Activated CD4-positive, alpha-beta memory T cell treated with anti-CD3 and anti-CD28 coated beads for 36 hours (primary cell): ENCODE measurements at regions not wholly inside any gene's neighbourhood (a gene's known extent, or its start where the extent isn't known, plus 50 kb on each side); places are given as distances from the start of the nearest gene placed in this dataset.

Source experiments
- CTCF ChIA-PET: fragments of 350-600 bp; sonication (Branson Sonifier 250); formaldehyde crosslinking; loops from one replicate; lab custom pipeline; 2021; ENCODE audit warnings: antibody characterized with exemption, inconsistent platforms; lab: Charles Lee
- POLR2A ChIA-PET: fragments of 350-600 bp; sonication (Branson Sonifier 250); formaldehyde crosslinking; loops from one replicate; lab custom pipeline; 2021; ENCODE audit warnings: antibody characterized with exemption; lab: Charles Lee
- DNase-seq: peaks from one replicate; pipeline ENCODE4 v3.0.0-alpha.2; 2020
- H3K27ac Mint-ChIP-seq: one replicate; pipeline ENCODE4 v1.8.0; 2021; ENCODE audit warnings: mixed read lengths
- H3K27me3 Mint-ChIP-seq: one replicate; pipeline ENCODE4 v1.8.0; 2021; ENCODE audit warnings: mixed read lengths
- H3K36me3 Mint-ChIP-seq: one replicate; pipeline ENCODE4 v1.8.0; 2021; ENCODE audit warnings: mixed read lengths
- H3K4me1 Mint-ChIP-seq: one replicate; pipeline ENCODE4 v1.8.0; 2021; ENCODE audit warnings: low read depth, mixed read lengths
- H3K4me3 Mint-ChIP-seq: one replicate; pipeline ENCODE4 v1.8.0; 2021; ENCODE audit warnings: mild to moderate bottlenecking, mixed read lengths
- H3K9me3 Mint-ChIP-seq: one replicate; pipeline ENCODE4 v1.8.0; 2021; ENCODE audit warnings: mixed read lengths
- intact Hi-C: fragments of 100-400 bp; cut with micrococcal nuclease; formaldehyde crosslinking; loops from one replicate; pipeline ENCODE4 v1.15.1; 2023

DNA sequence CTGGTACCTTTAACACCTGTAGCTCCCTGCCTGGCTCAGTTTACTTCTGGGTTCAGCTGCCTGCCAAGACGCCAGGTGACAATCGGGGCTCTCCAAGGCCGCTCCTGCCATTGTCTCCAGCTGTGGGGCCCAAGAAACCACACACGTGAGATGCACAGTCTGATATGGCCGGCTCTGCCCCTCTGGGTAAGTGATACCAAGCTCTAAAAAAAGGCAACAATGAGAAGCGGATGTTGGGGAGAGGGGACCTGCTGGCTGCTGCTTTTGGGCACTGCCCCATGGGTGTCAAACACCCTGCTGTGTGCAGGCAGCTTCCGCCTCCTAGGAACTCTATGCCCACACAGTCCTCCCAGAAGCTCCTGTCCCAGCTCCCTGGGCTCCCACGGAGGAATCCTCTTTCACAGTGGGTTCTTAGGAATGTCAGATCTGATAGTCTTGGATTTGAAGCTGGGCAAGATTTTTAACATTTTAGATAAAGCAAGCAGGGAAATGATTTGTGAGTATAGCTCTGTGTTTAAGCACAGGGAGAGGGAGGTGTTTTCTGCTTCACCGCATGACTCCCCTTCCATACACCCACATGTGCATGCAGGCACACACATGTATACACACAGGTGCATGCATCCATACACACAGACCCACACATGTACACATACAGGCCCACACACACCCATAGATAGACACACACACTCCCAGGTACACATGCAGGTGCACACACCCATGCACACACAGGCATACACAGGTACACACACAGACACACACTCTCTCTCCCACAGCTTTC, 1135.8 kb downstream of the BCL11B start:
- H3K4me3 Mint-ChIP-seq = peak overlapping the region; percentile 58
- POLR2A ChIA-PET = interaction anchor here (1.2 kb wide), 1 partner anchor 158 kb away, joined by 3 read pairs; no protein-coding TSS in a partner anchor

DNA sequence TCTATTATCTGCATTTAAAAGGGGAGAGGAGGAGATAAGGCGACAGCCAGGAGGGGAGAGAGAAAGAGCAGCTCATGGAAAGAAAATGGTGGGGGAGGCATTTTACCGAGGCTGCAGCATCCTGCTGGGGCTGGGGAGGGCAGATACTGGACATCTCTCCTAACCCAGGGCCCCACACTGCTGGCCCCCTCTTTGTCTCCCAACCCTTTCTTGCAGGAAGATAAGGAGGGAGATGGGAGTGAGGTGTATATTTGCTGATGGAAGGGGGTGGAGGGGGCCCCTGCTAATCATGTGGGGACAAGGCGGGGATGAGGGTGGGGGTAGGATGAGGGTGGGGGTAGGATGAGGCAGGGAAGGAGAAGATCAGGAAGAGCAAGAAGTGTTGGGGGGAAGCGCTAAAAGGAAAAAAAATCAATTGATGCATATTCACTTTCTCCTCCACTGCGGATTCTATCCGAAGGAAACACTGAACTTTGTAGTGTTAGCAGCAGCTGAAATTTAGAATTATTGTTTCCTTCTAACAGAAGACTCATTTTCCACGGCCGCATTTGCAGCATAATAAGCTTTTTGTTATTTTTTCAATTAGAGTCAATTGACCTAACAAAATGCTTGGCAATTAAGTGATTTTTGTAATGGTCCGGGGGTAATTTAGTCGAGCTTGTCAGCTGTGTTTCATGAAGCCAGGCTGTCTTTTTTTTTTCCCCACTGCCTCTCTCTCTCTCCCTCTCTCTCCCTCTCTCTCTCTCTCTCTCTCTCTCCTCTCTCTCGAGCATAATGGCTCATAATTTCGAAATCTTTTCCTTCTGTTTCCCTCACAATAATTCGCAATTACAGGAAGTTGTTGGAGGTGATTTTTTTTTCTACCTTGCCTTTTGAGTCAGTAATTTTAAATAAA, 1134.6 kb downstream of the BCL11B start:
- Mint-ChIP-seq H3K4me1 (peaks cover 66% of the 10 kb centered on the region), H3K27me3 (no peaks in the 10 kb centered on the region), H3K9me3 (no peaks in the 10 kb centered on the region), H3K36me3 (no peaks in the 10 kb centered on the region), H3K27ac (peak overlapping the region; percentile 80), H3K4me3 (peak overlapping the region; percentile 42)
- intact Hi-C loops = loop anchor here (1.0 to 10.0 kb wide), 5 partner anchors 39 to 1135 kb away; partner anchors contain the start of gene BCL11B
- no peak for DNase-seq
- ChIA-PET CTCF (interaction anchor here (0.6 to 6.9 kb wide), 24 partner anchors 8 to 1139 kb away, joined by 3 to 67 read pairs (median 3); partner anchors contain the start of gene BCL11B), POLR2A (interaction anchor here (1.2 to 1.7 kb wide), 3 partner anchors 31 to 160 kb away, joined by 4 to 5 read pairs (median 4); no protein-coding TSS in a partner anchor)

More for the DNA sequence above, 1135.8 kb downstream of the BCL11B start:
- CTCF ChIA-PET = interaction anchor here (0.7 to 6.9 kb wide), 7 partner anchors 33 to 1130 kb away, joined by 3 to 67 read pairs (median 5); no protein-coding TSS in a partner anchor
- peak; percentile 42 for DNase-seq
- Mint-ChIP-seq H3K36me3 (no peaks in the 10 kb centered on the region), H3K9me3 (no peaks in the 10 kb centered on the region), H3K27ac (peak overlapping the region; percentile 80), H3K27me3 (no peaks in the 10 kb centered on the region), H3K4me1 (peaks cover 61% of the 10 kb centered on the region)
- intact Hi-C loops = loop anchor here (1.0 to 10.0 kb wide), 4 partner anchors 144 to 1137 kb away; partner anchors contain the start of gene BCL11B

DNA sequence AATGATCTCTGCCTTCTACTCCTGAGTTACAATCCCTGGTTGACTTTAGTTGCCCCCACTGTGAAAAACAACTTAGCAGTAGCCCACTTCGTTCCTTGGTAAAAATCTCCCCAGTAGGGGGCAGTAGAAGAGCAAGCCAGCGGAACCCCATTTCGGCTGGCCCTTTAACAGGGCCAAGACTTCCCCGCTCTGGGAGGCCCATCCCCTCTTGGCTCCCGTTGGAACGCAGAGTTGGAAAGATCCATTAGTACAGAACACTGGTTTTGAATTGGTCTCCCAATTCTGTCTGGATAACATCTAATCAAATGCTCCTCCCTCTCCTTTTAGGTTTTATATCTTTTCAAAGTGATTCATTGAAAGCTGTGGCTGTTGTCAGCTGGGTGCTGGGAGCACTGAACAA, 1133.3 kb downstream of the BCL11B start:
- DNase-seq = peak; percentile 73
- H3K9me3 Mint-ChIP-seq = no peaks in the 10 kb centered on the region
- ChIA-PET CTCF (interaction anchor here (0.6 to 6.9 kb wide), 37 partner anchors 9 to 1133 kb away, joined by 3 to 67 read pairs (median 3); partner anchors contain the start of gene BCL11B), POLR2A (interaction anchor here (0.9 to 1.8 kb wide), 3 partner anchors 93 to 1130 kb away, joined by 3 to 6 read pairs (median 3); no protein-coding TSS in a partner anchor)
- intact Hi-C loops = loop anchor here (1.0 to 10.0 kb wide), 4 partner anchors 38 to 434 kb away; no protein-coding TSS in a partner anchor
- peak overlapping the region; percentile 42 for H3K4me3 Mint-ChIP-seq
- H3K36me3 Mint-ChIP-seq = no peaks in the 10 kb centered on the region
- H3K4me1 Mint-ChIP-seq = peaks cover 76% of the 10 kb centered on the region
- H3K27ac Mint-ChIP-seq = peak overlapping the region; percentile 80
- H3K27me3 Mint-ChIP-seq = no peaks in the 10 kb centered on the region

DNA sequence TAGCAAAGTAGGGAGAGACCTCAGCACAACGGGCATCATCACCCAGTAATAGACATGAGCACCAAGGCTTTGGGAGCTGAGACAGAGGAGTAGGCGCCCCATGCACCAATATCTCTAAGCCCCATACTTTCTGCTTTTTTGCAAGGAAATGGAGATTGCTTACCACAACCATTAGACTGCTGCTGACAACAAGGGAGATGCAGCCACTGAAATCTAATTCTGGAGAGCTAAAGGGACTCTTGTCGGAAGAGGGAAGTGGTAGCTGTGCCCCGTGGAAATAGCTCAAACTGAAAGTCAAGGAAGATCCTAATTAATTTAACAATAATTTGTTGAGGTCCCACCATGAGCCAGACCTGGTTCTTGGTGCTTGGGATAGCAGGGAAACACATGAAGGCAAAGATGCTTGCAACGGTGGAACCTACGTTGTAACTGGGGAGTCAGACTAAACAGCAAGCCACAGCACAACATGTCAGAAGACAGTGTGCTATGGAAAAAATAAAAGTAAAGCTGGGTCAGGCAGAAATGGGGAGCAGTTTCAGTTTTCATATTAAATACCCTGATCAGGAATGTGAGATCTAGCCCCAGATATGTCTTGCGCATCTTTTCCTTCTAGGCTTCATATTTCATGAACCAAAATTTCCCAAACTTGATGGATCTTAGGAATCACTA, 1131.0 kb downstream of the BCL11B start:
- H3K9me3 Mint-ChIP-seq = no peaks in the 10 kb centered on the region
- H3K4me3 Mint-ChIP-seq = peak overlapping the region; percentile 54
- intact Hi-C loops = loop anchor here (1.0 to 2.0 kb wide), 3 partner anchors 28 to 1126 kb away; no protein-coding TSS in a partner anchor
- ChIA-PET POLR2A (interaction anchor here (0.6 to 2.2 kb wide), 14 partner anchors 27 to 1132 kb away, joined by 3 to 16 read pairs (median 4); no protein-coding TSS in a partner anchor), CTCF (interaction anchor here (0.9 to 6.9 kb wide), 10 partner anchors 28 to 1131 kb away, joined by 3 to 67 read pairs (median 8); partner anchors contain the start of gene BCL11B)
- H3K27ac Mint-ChIP-seq = peak overlapping the region; percentile 91
- no peak for DNase-seq
- H3K27me3 Mint-ChIP-seq = no peaks in the 10 kb centered on the region
- peaks cover 77% of the 10 kb centered on the region for H3K4me1 Mint-ChIP-seq
- peaks cover 4% of the 10 kb centered on the region for H3K36me3 Mint-ChIP-seq

DNA sequence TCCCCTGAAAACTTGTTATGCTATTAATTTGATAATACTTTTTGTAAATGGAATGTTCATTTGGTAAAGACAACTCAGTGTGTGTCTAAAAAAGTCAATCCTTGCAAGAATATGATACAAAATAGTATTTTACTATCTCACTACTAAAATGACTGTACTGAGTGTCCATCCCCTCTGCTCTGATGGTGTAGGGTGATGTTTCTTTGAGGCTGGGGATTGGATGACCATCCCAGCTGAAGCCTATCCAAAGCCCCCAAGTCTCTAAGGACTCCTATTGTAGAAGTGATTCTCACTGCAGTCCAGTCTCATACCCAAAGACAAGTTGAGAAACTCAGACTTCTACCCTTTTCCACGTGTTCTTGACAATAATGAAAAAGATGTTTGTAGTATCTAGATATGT, 1128.4 kb downstream of the BCL11B start:
- no peaks in the 10 kb centered on the region for H3K27me3 Mint-ChIP-seq
- H3K9me3 Mint-ChIP-seq = no peaks in the 10 kb centered on the region
- H3K4me1 Mint-ChIP-seq = peaks cover 55% of the 10 kb centered on the region
- H3K36me3 Mint-ChIP-seq = peaks cover 4% of the 10 kb centered on the region
- DNase-seq = no peak
- intact Hi-C loops = no loop called here
- CTCF ChIA-PET = interaction anchor here (1.0 to 1.5 kb wide), 3 partner anchors 10 to 1123 kb away, joined by 3 to 5 read pairs (median 3); no protein-coding TSS in a partner anchor
- H3K4me3 Mint-ChIP-seq = no peak overlapping the region
- POLR2A ChIA-PET = interaction anchor here (1.4 kb wide), 1 partner anchor 1128 kb away, joined by 3 read pairs; the partner anchor contains the start of gene BCL11B
- H3K27ac Mint-ChIP-seq = no peak overlapping the region

DNA sequence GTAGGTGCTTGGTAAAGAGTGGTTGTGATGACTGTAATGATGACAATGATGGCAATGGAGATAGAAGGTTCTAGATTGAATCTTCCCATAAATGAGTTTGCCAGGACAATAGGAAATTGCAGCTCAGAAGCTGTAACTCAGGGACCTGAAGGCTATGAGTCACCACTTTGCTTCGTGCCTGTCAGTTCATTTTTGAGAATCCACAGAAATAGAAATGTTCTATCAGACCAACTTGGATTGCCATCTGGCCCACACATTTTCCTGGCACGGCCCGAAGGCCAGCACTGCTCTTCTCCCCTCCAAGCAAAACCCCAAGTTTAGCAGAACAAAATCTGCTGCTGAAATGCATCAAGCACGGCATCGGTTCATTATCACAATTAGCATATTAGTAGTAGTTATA, 1127.0 kb downstream of the BCL11B start:
- H3K4me1 Mint-ChIP-seq = peaks cover 41% of the 10 kb centered on the region
- no peaks in the 10 kb centered on the region for H3K27me3 Mint-ChIP-seq
- CTCF ChIA-PET = no interaction called here
- H3K27ac Mint-ChIP-seq = no peak overlapping the region
- no peak for DNase-seq
- peaks cover 4% of the 10 kb centered on the region for H3K36me3 Mint-ChIP-seq
- intact Hi-C loops = no loop called here
- POLR2A ChIA-PET = no interaction called here
- no peaks in the 10 kb centered on the region for H3K9me3 Mint-ChIP-seq
- H3K4me3 Mint-ChIP-seq = no peak overlapping the region

DNA sequence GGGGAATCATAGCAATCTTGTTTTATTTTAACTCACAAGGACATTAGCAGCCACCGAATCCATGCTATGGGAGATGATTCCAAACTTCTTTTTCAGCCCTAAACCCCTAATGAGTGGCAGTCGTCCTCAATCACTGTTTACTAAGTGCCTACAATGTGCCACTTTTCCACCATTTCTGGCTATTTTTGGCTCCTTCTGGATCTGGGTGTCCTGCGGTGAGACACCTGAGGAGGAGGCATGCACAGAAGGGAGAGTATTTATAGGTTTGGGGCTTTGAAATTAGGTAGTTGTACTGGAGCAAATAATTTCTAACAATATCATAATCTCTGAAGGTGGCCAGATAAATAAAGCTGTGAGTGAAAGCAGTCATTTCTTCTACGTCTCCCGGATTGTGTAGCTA, 1125.6 kb downstream of the BCL11B start:
- ChIA-PET CTCF (no interaction called here), POLR2A (no interaction called here)
- intact Hi-C loops = no loop called here
- peaks cover 4% of the 10 kb centered on the region for H3K36me3 Mint-ChIP-seq
- H3K4me3 Mint-ChIP-seq = no peak overlapping the region
- H3K27me3 Mint-ChIP-seq = no peaks in the 10 kb centered on the region
- H3K4me1 Mint-ChIP-seq = peaks cover 39% of the 10 kb centered on the region
- H3K27ac Mint-ChIP-seq = no peak overlapping the region
- DNase-seq = no peak
- peaks cover 2% of the 10 kb centered on the region for H3K9me3 Mint-ChIP-seq

DNA sequence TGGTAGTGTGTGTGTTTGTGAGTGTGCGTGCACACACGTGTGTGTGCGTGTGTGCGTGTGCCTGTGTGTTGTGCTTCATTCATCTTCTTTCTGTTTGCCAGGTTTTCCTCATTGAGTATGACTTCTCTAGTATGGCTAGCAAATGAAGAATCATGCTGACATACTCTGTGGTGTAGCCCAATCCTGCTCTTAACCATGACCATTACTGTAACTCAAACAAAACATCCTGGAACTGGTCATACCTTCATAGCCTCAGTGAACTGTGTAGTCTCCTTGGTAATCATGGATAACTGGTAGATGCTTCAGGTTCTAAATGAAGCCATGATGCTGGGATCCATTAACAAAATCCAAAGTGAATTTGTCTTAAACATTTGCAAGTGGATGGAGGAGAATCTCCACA, 1117.7 kb downstream of the BCL11B start:
- H3K36me3 Mint-ChIP-seq = no peaks in the 10 kb centered on the region
- H3K4me1 Mint-ChIP-seq = peaks cover 24% of the 10 kb centered on the region
- ChIA-PET CTCF (interaction anchor here (1.1 kb wide), 1 partner anchor 10 kb away, joined by 3 read pairs; no protein-coding TSS in a partner anchor), POLR2A (no interaction called here)
- DNase-seq = no peak
- H3K27ac Mint-ChIP-seq = no peak overlapping the region
- no peaks in the 10 kb centered on the region for H3K27me3 Mint-ChIP-seq
- no peak overlapping the region for H3K4me3 Mint-ChIP-seq
- intact Hi-C loops = no loop called here
- H3K9me3 Mint-ChIP-seq = peaks cover 2% of the 10 kb centered on the region

DNA sequence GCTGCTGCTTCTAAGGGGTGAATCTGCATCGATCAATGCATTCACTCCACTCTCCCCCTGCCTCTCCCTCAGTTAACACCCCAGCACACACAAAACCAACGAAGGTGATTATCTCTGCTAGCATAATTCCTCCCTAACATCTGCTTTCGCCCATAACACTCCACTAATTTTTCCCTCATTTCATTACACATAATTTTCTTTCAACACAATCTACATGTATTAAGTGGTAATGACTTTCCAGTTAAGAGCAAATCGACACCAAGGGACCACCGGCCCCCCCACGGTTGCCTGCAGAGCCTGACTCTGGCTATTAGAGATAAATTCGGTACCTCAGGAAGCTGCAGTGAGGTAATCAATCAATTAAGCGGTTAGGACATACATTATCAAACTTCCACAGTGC, 1115.6 kb downstream of the BCL11B start:
- CTCF ChIA-PET = interaction anchor here (1.2 kb wide), 1 partner anchor 17 kb away, joined by 3 read pairs; no protein-coding TSS in a partner anchor
- POLR2A ChIA-PET = no interaction called here
- H3K27me3 Mint-ChIP-seq = no peaks in the 10 kb centered on the region
- no peaks in the 10 kb centered on the region for H3K9me3 Mint-ChIP-seq
- H3K4me1 Mint-ChIP-seq = peaks cover 17% of the 10 kb centered on the region
- DNase-seq = no peak
- no peak overlapping the region for H3K4me3 Mint-ChIP-seq
- H3K36me3 Mint-ChIP-seq = no peaks in the 10 kb centered on the region
- no peak overlapping the region for H3K27ac Mint-ChIP-seq
- intact Hi-C loops = no loop called here

DNA sequence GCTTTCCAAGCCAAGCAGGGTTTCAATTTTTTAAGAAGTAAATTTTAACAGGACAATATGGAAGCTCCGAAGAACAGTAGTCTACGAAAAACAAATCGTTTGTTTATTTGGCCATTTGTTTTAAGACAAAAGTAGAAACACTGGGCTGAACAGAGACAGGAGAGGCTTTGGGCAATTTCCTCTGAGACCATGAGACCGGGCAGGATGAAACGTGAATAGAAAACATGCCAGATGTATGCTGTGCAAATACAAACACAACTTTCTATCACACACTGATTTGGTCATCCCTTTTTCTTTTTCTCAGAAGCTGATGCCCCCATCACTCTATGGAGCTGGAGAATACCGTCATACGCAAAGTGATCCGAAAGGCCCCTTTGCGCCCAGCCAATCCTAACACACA, 1111.1 kb downstream of the BCL11B start:
- ChIA-PET POLR2A (no interaction called here), CTCF (no interaction called here)
- no peaks in the 10 kb centered on the region for H3K9me3 Mint-ChIP-seq
- no peaks in the 10 kb centered on the region for H3K36me3 Mint-ChIP-seq
- intact Hi-C loops = no loop called here
- DNase-seq = no peak
- H3K27me3 Mint-ChIP-seq = no peaks in the 10 kb centered on the region
- no peak overlapping the region for H3K27ac Mint-ChIP-seq
- H3K4me3 Mint-ChIP-seq = no peak overlapping the region
- peaks cover 17% of the 10 kb centered on the region for H3K4me1 Mint-ChIP-seq

DNA sequence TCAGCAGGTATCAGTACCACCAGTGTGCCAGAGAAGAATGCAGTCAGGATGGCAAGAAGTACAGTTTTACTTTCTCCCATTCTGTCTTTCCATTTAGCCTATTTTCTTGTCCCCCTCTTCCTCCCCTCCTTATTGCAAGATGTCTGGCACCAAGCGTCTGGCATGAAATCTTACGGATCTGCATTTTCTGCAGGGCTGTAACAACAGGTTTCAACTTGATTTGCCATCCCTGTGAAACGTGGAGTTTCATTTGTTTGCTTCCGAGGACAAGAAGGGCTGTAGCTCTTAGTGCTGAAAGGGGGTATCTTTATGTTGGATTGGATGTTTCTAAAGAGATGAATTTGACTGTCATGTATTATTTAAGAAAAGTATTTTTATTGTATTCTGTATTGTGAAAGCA, 1110.6 kb downstream of the BCL11B start:
- CTCF ChIA-PET = no interaction called here

More for the DNA sequence above, 1110.6 kb downstream of the BCL11B start:
- Mint-ChIP-seq H3K27me3 (no peaks in the 10 kb centered on the region), H3K9me3 (no peaks in the 10 kb centered on the region), H3K36me3 (no peaks in the 10 kb centered on the region), H3K4me1 (peaks cover 21% of the 10 kb centered on the region), H3K4me3 (no peak overlapping the region), H3K27ac (no peak overlapping the region)
- no peak for DNase-seq
- intact Hi-C loops = no loop called here
- POLR2A ChIA-PET = no interaction called here
